Adipose tissue (tissue), 3 donors: ENCODE measurements at regions not wholly inside any gene's neighbourhood (a gene's known extent, or its start where the extent isn't known, plus 50 kb on each side); places are given as distances from the start of the nearest gene placed in this dataset.
"Not testable (repeated sequence)": the region's sequence is repeated elsewhere in the genome, so short reads cannot be mapped to it uniquely, and the experiment has no call there.

Experiments
- H3K27ac ChIP-seq: one replicate; pipeline ENCODE4 v1.5.1; 2013; ENCODE audit warnings: low read depth, low read length
- WGBS, 3 donors: extraction: QIAGEN DNeasy Blood & Tissue Kit; methylation state at CpG; one replicate each; pipeline ENCODE4 v1.1.7; 2013; 5-methylcytosine and 5-hydroxymethylcytosine counted together
- donor health status: healthy with polysubstance abuse.
- donor health status: Bipolar disorder and iron deficiency.
- donor health status: healthy.

DNA sequence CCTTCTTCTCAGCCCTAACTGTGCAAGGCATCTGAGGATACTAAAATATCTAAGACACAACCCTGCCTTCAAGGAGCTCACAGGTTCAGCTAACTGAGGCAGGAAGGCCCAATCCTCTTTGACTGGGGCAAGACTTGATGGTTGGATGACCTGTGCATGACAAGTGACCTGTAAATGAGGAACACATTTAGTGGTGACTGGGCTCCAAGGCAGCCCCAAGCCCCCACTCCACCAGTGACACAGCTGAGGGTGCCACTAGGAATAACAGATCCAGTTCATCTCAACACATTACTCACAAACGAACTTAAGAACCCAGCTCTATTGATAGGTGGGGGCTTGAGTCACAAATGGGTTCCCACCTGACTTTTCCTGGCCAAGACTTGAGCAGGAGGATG is 244.7 kb upstream of the IRF2BP2 start:
- H3K27ac ChIP-seq, result no peak overlapping the region
- WGBS, 3 donors, result 83 to 90% (median 85%) methylated on average over 1 of the region's 1 CpG

DNA sequence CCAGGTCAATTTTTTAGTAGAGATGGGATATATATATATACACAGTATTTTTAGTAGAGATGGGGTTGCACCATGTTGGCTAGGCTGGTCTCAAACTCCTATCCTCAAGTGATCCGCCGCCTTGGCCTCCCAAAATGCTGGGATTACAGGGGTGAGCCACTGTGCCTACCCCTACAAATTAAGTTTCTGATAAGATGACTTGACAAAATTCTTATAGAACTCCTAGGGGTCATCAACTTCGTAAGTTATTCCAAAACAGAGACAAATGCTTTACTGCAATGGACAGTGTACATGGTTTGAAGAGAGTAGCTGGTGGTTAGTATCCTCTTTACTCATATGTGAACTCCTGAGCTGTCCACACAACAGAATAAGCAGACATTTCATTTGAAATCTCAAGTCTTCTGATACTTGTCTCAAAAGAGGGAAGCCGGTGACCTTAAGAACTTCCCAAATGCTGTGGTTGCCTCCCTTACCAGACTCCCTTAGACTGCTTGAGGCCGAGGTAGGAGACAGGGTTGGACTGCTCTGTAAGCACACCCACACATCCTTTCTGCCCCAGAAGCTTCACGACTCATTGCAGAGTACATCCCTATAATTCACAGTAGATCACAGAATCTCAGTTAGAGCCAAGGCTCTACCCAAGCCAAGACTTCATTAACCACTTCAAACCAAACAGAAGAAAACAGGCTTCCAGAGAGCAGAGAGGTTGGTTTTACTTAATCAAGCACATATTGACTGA is 244.1 kb upstream of the IRF2BP2 start:
- WGBS, 3 donors, result 61 to 94% (median 68%) methylated on average over 6 of the region's 6 CpGs
- H3K27ac ChIP-seq, result no peak overlapping the region

DNA sequence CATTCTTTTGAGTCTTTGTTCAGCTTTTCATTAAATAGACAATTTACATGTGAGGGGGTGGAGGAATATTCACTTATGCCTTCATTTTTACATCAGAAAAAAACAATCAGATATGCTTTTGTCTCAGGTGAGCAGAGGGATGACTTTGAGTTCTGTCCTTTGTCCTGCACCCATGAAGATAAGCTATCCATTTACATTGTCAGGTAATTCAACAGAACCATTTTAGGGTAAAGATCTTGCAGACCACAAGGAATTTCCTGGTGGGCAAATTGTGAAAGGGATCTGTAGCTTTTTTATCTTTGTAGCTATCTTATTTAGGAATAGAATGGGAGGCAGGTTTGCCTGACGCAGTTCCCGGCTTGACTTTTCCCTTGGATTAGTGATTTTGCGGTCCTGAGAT is 242.7 kb upstream of the IRF2BP2 start:
- WGBS, 3 donors, result 98 to 99% (median 98%) methylated on average over 3 of the region's 3 CpGs
- H3K27ac ChIP-seq, result no peak overlapping the region

DNA sequence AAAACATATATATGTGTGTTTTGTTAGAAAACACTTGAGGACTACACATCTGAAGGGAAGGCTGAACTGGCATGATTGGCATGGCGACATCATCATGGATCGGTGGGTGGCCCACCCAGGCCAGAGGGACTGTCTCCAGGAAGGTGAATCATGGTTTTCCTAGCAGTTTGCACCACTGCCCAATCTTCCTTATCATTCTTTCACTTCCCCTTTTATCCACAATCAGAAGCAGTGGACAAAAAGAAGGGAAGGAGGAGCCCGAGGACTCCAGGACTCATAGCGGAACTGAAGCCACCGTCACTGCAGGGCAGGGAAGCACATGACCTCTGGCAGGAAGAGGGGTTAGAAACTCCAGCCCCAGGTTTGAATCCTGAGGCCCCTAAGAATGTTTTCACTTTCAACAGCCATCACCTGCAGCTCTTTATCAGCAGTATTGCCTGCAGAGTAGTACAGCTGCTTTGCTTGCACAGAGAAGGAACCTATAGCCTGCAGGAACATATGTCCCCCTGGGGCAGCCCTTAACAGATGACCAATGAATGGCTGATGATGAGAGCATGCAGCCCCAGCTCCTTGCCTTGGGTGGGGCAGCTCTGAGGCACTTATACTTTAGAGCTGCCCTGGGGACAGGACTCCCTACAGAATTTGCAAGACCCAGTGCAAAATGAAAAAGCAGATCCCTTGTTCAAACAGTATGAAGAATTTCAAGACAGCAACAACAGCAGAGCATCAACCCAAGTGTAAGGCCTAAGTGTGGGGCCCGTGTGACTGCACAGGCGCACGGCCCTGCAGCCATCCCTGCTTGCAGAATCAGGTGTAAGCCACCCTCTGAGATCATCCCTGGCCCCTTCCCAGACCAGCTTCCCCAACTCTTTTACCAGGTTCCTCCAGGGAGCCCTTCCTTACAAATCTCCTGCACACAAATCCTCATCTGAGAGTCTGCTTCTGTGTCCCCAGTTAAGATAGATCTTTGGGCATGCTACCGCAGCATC is 241.8 kb upstream of the IRF2BP2 start:
- no peak overlapping the region for H3K27ac ChIP-seq
- WGBS, 3 donors, result 58 to 86% (median 68%) methylated on average over 9 of the region's 9 CpGs

DNA sequence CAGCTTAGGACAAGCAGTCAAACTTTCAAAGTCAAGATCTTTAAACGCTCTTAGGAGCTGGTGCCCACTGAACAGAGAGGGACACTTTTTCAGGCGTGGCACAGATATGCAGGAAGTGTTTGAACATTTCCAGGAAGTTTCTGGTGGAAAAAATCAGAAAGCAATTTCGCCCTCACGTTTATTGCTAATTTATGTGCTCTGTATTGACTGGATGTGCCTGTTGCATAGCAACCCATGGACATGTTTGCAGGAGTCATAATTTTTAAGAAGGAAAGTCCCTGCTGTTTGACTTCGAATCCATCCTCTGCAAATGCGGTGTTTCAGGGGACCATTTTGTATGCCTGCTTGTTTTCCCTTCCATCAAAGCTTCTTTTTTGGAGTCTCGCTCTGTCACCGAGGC is 239.9 kb upstream of the IRF2BP2 start:
- no peak overlapping the region for H3K27ac ChIP-seq
- 60 to 79% (median 65%) methylated on average over 8 of the region's 8 CpGs for WGBS, 3 donors

DNA sequence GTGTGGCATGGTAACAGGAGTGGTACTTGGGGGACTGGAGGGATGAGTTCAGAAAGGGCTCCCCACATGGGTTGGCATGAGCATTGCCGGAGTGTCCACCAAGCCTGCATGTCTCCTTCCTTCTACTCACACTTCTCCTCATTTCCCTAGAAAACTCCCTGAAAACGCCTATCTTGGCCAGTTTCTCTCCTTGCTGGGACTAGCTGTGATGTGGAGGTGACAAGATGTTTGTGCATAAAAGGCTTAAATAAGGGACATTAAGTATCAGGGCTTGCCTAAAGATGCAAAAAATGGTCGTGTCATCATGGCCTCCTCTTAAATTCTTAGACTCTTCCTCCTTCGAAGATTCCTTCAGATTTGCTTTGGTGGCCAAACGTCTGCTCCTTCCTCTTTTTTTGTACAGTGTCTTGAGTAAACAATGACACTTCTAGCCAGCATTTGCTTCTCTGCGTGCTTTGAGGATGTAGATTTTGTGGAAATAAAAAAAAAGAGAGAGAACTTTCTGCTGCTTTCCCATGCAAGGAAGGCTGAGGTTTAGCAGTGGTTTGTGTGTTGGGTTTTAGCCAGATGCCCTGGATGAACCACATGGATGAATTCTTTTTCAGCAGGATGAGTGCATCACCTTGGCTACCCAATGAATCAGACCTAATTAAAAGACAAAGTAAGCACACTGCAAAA is 239.1 kb upstream of the IRF2BP2 start:
- H3K27ac ChIP-seq, result no peak overlapping the region
- WGBS, 3 donors, result 60 to 78% (median 62%) methylated on average over 6 of the region's 6 CpGs

DNA sequence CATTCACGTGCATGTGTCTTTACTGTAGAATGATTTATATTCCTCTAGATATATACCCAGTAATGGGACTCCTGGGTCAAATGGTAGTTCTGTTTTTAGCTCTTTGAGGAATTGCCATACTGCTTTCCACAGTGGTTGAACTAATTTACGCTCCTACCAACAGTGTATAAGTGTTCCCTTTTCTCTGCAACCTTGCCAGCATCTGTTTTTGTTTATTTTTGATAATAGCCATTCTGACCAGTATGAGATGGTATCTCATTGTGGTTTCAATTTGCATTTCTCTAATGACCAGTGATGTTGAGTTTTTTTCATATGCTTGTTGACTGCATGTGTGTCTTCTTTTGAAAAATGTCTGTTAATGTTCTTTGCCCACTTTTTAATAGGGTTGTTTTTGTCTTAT is 236.8 kb upstream of the IRF2BP2 start:
- H3K27ac ChIP-seq, result not testable (repeated sequence)
- 93 to 97% (median 95%) methylated on average over 2 of the region's 2 CpGs for WGBS, 3 donors

DNA sequence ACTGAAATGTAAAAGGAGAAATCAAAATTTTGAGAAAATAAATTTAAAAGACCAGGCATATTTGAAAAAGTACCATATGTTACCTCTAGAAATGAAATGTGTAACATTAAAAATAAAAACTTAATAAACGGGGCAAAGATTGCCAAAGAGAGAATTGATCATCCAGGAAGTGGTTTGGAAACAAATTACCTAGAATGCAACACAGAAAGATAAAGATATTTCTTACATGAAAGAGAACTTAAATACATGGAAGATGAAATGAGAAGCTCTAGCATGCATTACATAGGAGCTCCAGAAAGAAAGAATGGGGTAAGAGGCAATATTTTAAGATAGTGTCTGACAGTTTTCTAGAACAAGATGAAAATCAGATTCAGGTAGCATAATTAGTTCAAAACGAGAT is 235.9 kb upstream of the IRF2BP2 start:
- 58 to 78% (median 76%) methylated on average over 2 of the region's 2 CpGs for WGBS, 3 donors
- no peak overlapping the region for H3K27ac ChIP-seq

DNA sequence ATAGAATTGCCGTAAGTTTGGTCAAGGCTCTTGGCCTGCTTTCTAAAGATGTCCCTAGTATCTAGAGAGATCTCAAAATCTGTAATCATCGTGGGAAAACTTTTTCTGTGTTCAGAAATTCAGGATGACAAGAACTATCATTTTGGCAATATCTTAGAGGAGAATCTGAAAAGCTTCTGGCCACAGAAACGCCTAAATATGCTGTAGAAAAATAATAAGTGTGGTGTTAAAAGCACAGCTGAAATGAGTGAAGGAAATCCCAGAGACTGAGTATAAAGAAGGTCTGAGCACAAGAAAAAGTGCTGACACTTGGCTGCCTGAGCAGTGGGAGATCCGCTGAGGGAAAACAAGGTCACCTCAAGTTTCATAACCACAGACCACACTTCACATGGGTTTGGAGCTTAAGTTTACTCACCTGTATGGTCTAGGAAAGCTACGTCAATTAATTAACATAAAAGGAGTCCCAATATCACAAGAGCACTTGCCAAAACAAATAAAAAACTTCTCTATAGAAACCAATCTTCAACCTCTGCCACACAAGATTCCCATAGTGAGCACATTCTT is 235.2 kb upstream of the IRF2BP2 start:
- H3K27ac ChIP-seq, result no peak overlapping the region
- 51 to 65% (median 64%) methylated on average over 5 of the region's 5 CpGs for WGBS, 3 donors

DNA sequence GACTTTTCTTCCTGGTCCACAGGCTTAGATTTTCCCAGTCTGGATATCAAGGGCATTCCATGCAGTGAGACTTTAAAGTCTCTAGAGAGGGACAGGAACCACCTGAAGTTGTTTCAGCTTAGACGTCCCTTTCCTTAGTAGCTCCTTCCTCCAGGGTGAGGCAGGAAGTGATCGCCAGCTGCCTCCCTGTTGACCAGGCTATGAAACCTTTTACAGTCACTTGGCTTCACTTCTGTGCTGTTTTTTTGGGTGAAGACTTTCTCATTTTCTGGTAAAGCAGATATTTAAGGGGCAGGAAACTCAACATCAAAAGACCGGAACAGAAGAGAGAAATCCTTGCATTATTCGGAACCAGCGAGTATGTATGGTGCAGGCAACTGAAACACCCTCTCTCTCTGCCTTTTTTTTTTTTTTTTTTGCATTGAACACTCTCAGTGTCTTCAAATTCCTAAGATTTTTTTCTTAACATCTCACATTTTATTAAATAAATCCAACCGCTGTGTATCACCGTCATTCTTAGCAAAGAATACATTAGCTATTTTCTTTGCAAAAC is 234.6 kb upstream of the IRF2BP2 start:
- WGBS, 3 donors, result 39 to 78% (median 46%) methylated on average over 7 of the region's 7 CpGs
- H3K27ac ChIP-seq, result no peak overlapping the region

DNA sequence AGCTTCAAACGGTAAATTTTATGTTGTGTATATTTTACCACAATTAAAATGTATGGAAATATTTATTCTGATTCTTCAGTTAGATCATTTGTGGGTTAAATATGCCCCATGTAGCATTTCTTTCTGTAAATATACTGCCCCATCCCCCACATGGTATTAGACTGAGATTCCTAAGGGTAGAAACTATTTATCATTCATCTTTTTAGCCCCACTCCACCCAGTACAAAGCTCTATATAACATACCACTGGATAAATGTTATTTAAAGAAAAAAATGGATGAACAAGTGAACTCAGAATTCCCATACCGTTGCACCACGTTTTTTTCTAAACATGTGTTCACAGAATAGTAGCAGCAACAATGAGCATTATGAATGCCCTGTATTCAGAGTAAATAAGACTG is 234.0 kb upstream of the IRF2BP2 start:
- H3K27ac ChIP-seq, result no peak overlapping the region
- WGBS, 3 donors, result 62 to 75% (median 64%) methylated on average over 3 of the region's 3 CpGs

DNA sequence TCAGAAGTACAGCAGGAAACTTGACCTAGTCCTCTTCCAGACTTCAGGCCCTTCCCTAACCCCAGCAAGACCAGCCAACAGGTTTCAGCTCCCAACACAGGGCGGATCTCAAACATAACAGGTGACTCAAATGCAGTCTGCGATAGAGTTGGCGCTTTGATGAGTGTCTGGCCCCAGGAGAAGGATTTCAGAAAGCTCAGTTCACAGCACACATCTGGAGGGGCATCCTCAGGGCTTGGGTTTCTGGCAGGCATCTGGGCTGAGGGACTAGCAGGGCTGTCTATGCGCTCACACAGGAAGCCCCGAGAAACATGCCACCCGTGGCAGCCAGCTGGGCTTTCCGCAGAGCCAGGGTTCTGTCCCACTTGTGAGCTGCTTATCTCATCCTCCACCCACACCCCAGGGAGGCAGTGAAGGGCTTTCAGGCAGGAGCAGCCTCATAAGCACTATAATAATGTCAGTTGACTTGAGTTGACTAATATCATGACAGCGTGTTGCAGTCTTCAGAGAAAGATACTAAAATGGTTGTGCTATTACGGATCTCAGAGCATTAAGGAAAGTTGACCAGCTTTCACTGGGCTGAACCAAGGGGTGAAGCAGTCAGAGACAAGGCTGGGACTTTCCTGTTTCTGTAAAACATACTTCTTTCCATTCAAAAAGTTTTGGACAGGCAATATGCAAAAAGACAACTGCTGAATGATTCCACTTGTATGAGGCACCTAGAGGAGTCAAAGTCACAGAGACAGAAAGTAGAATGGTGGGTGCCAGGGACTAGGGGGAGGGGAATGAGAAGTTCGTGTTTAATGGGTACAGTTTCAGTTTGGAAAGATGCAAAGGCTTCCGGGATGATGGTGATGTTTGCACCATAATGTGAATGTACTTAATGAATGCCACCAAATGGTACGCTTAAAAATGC is 233.0 kb upstream of the IRF2BP2 start:
- 55 to 75% (median 59%) methylated on average over 12 of the region's 12 CpGs for WGBS, 3 donors
- H3K27ac ChIP-seq, result peak overlapping the region; percentile 26

DNA sequence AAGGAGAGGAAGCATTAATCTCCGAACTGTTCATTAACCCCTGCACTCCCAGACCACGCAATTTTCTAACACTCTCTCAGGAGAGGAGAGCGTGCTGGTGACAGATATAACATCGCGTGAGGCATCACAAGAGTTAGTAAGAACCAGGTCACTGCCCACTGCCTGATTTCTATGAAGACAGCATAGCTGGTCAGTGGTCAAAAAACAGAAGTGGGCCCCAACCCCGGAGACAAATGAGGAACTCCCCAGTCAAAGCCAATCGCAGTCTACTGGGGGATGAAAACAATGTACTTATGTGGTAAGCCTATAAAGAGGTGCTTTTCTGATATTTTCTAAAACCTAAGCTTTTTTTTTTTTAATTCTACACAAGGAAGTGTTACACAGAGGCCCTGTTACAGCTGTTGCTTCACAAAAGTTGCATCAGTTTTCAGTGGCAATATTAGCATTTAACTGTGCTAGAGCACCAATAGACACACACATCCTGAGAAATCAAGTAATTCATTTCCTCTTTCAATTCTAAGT is 231.8 kb upstream of the IRF2BP2 start:
- H3K27ac ChIP-seq, result no peak overlapping the region
- 40 to 87% (median 43%) methylated on average over 7 of the region's 7 CpGs for WGBS, 3 donors

DNA sequence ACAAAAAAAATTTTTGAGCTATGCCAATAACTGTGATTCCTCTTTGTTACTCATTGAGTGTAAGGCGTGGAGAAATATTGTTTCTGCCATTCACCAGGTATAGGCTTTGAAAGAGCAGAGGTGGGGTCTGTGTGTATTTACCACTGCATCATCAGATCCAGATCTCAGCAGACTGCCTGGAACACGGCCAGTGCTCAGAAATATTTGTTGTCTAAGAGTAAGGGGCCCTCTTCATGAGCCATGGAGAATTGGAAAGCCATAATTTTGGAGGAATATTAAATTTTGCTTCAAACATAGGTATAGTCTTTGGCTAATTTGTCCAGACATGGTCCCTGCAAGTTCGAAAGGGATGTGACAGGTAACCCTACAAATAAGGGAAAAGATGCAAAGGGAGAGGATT is 231.3 kb upstream of the IRF2BP2 start:
- no peak overlapping the region for H3K27ac ChIP-seq

DNA sequence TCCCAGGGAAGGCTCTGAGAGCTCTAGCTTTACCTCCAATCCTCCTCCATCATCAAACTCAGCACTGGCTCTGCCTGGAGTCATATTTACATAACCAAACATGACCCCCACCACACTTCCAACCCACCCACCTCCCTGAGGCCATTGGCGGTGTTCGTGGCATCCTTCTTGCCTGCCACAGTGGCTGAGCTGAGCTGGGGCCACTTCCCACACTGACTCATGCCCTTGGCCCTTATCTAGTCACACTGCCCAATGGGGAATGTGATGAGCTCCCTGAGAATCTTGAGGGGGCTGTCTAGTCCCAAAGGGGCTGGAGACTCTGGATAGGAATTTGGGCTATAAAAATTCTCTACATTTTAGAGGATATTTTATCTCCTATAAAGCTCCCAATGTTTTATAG is 230.9 kb upstream of the IRF2BP2 start:
- no peak overlapping the region for H3K27ac ChIP-seq
- 82 to 91% (median 86%) methylated on average over 2 of the region's 2 CpGs for WGBS, 3 donors

More for the DNA sequence above, 231.3 kb upstream of the IRF2BP2 start:
- 87 to 89% (median 88%) methylated on average over 3 of the region's 3 CpGs for WGBS, 3 donors

DNA sequence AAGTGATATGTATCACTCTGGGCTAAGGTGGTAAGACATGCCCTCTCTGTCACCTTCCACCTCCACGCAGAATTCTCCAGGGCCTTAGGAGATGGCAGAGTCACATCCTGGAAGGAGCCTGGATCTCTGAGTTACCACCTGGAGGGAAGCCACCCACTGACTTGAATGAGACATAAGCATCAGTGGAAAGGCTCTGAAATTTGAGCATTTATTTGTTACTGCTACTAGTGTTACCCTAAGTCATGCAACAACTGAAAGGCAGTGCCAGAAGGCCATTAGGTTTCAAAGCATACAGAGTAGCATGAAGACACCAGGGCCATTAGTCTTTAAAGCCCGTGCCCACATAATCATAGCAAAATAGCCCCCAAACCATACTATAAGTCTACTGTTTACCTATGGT is 230.3 kb upstream of the IRF2BP2 start:
- 88 to 95% (median 93%) methylated on average over 2 of the region's 2 CpGs for WGBS, 3 donors

DNA sequence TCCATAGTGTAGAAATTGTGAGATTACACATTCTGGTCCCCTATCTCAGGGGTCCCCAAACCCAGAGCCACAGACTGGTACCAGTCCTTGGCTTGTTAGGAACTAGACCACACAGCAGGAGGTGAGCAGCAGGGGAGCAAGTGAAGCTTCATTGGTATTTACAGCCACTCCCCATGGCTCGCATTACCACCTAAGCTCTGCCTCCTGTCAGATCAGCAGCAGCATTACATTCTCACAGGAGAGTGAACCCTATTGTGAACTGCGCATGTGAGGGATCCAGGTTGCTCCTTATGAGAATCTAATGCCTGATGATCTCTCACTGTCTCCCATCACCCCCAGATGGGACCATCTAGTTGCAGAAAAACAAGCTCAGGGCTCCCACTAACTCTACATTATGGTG is 229.7 kb upstream of the IRF2BP2 start:
- 95 to 97% (median 96%) methylated on average over 2 of the region's 2 CpGs for WGBS, 3 donors
- no peak overlapping the region for H3K27ac ChIP-seq

More for the DNA sequence above, 230.3 kb upstream of the IRF2BP2 start:
- no peak overlapping the region for H3K27ac ChIP-seq
